HG03565 (cell line): ENCODE measurements at regions not wholly inside any gene's neighbourhood (a gene's known extent, or its start where the extent isn't known, plus 50 kb on each side); places are given as distances from the start of the nearest gene placed in this dataset.

Source experiments
- ATAC-seq: cut with Tn5 transposase; IDR thresholded peaks from one replicate; pipeline ENCODE4 v1.9.1; 2021; ENCODE audit warnings: mild to moderate bottlenecking, moderate library complexity; ENCODE audit not compliant: unreplicated experiment

- ATAC-seq = no peak
These were observed 991.0 kb upstream of the CHAC2 start for GRCh38 chr2:52776571-52776970.

- no peak for ATAC-seq
These were observed 991.9 kb upstream of the CHAC2 start for GRCh38 chr2:52775674-52776073.

GRCh38 chr2:52765735-52766134 is 1001.9 kb upstream of the CHAC2 start:
- no peak for ATAC-seq

- no peak for ATAC-seq
These were observed 1017.8 kb upstream of the CHAC2 start for GRCh38 chr2:52749764-52750163.

- ATAC-seq = no peak
These were observed 1022.5 kb upstream of the CHAC2 start for GRCh38 chr2:52745144-52745543.

GRCh38 chr2:52732849-52733395 is 1034.7 kb upstream of the CHAC2 start:
- ATAC-seq = no peak

GRCh38 chr2:52724585-52724984 is 1043.0 kb upstream of the CHAC2 start:
- ATAC-seq = no peak

GRCh38 chr2:52717836-52718235 is 1049.8 kb upstream of the CHAC2 start:
- ATAC-seq = no peak

- ATAC-seq = no peak
These were observed 1056.6 kb upstream of the CHAC2 start for GRCh38 chr2:52710810-52711618.

- no peak for ATAC-seq
These were observed 1063.4 kb upstream of the CHAC2 start for GRCh38 chr2:52704251-52704650.

- ATAC-seq = no peak
These were observed 1064.6 kb upstream of the CHAC2 start for GRCh38 chr2:52703004-52703403.

GRCh38 chr2:52698408-52698807 is 1069.2 kb upstream of the CHAC2 start:
- ATAC-seq = no peak

GRCh38 chr2:52697690-52698089 is 1069.9 kb upstream of the CHAC2 start:
- ATAC-seq = no peak

- no peak for ATAC-seq
These were observed 1071.9 kb upstream of the CHAC2 start for GRCh38 chr2:52695731-52696130.

GRCh38 chr2:52686935-52687334 is 1080.7 kb upstream of the CHAC2 start:
- no peak for ATAC-seq

- ATAC-seq = no peak
These were observed 1091.5 kb upstream of the CHAC2 start for GRCh38 chr2:52676056-52676455.

GRCh38 chr2:52668724-52669123 is 1098.9 kb upstream of the CHAC2 start:
- ATAC-seq = no peak

- no peak for ATAC-seq
These were observed 1108.1 kb upstream of the CHAC2 start for GRCh38 chr2:52659546-52659945.

GRCh38 chr2:52658598-52658997 is 1109.0 kb upstream of the CHAC2 start:
- no peak for ATAC-seq

- no peak for ATAC-seq
These were observed 1127.9 kb upstream of the CHAC2 start for GRCh38 chr2:52639692-52640091.

GRCh38 chr2:52632543-52632942 is 1135.1 kb upstream of the CHAC2 start:
- no peak for ATAC-seq

GRCh38 chr2:52629944-52630343 is 1137.7 kb upstream of the CHAC2 start:
- no peak for ATAC-seq

GRCh38 chr2:52629531-52629930 is 1138.1 kb upstream of the CHAC2 start:
- ATAC-seq = no peak
